Cardiac fibroblast (primary cell): ENCODE measurements at regions not wholly inside any gene's neighbourhood (a gene's known extent, or its start where the extent isn't known, plus 50 kb on each side); places are given as distances from the start of the nearest gene placed in this dataset.

Experiments used
- DNase-seq, 2 donors: peaks; one replicate each; pipeline versions ENCODE4 v3.0.0 to v3.0.0-alpha.2; 2010; ENCODE audit warnings: low read depth in 2 of 2
- H3K4me3 ChIP-seq, 2 donors: replicated peaks in 1 of 2; 1 replicate in 1 of 2; 2 replicates in 1 of 2; pipeline ENCODE4 v1.5.1; 2011; ENCODE audit warnings: low read depth in 2 of 2, low read length in 2 of 2, mild to moderate bottlenecking in 2 of 2, moderate library complexity in 1 of 2
- CTCF ChIP-seq: IDR thresholded peaks from one replicate; pipeline ENCODE4 v1.5.1; 2011; ENCODE audit warnings: low read depth, mild to moderate bottlenecking, low read length, inconsistent platforms

- no peak for TF ChIP-seq CTCF
- no peak overlapping the region for H3K4me3 ChIP-seq
- no peak for DNase-seq
These were observed 244.6 kb upstream of the PSMD7 start for GRCh38 chr16:74052016-74052415.

GRCh38 chr16:74049027-74049426, 247.6 kb upstream of the PSMD7 start:
- no peak overlapping the region for H3K4me3 ChIP-seq
- DNase-seq = no peak
- TF ChIP-seq CTCF = no peak

GRCh38 chr16:74046524-74046923, 250.1 kb upstream of the PSMD7 start:
- DNase-seq = no peak
- TF ChIP-seq CTCF = no peak
- H3K4me3 ChIP-seq = no peak overlapping the region

GRCh38 chr16:74045513-74045912, 251.1 kb upstream of the PSMD7 start:
- H3K4me3 ChIP-seq = no peak overlapping the region
- no peak for TF ChIP-seq CTCF
- no peak for DNase-seq

- DNase-seq = peak; percentile 1 to 13
- peak; percentile 24 for TF ChIP-seq CTCF
- no peak overlapping the region for H3K4me3 ChIP-seq
These were observed 260.8 kb upstream of the PSMD7 start for GRCh38 chr16:74035816-74036215.

GRCh38 chr16:74034862-74035261, 261.8 kb upstream of the PSMD7 start:
- peak; percentile 35 to 36 for DNase-seq
- no peak overlapping the region for H3K4me3 ChIP-seq
- TF ChIP-seq CTCF = peak; percentile 13

GRCh38 chr16:74034200-74034599, 262.4 kb upstream of the PSMD7 start:
- H3K4me3 ChIP-seq = no peak overlapping the region
- no peak for DNase-seq
- TF ChIP-seq CTCF = no peak
